Epithelial cell of esophagus (primary cell): ENCODE measurements at regions not wholly inside any gene's neighbourhood (a gene's known extent, or its start where the extent isn't known, plus 50 kb on each side); places are given as distances from the start of the nearest gene placed in this dataset.

Source experiments
- DNase-seq: peaks from one replicate; pipeline ENCODE4 v3.0.0; 2010; ENCODE audit warnings: low read depth
- H3K4me3 ChIP-seq: 2 replicates; pipeline ENCODE4 v1.5.1; 2011; ENCODE audit warnings: mild to moderate bottlenecking, low read length, control low read depth
- CTCF ChIP-seq: IDR thresholded peaks from 2 replicates; pipeline ENCODE4 v1.5.1; 2011; ENCODE audit warnings: low read depth, mild to moderate bottlenecking, low read length, control low read depth, inconsistent platforms; ENCODE audit not compliant: insufficient read depth; ENCODE audit errors: missing control alignments

GRCh38 chr4:123976819-123977218 is 580.2 kb downstream of the SPRY1 start:
- TF ChIP-seq CTCF, result no peak
- DNase-seq, result no peak
- H3K4me3 ChIP-seq, result no peak overlapping the region

DNA sequence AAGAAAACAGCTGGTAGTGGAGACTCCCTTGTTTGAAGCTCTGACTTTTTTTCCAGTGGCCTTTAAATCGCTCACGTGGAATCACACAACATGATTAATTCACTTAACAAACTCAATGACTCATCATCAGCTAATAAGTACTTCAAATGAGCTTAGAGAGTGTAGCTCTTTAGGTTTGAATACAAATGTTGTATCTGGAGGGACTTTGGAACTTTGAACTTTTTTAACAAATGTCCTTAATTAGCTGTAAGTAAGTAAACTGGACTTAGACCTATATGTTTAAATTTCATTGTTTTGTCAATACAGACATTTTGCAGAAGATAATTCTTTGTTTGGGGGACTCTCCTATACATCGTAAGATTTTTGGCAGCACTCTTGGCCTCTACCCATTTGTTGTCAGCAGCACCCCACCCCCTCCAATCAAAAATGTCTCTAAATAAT is 581.1 kb downstream of the SPRY1 start:
- H3K4me3 ChIP-seq, result no peak overlapping the region
- DNase-seq, result peak; percentile 56
- no peak for TF ChIP-seq CTCF

- no peak for TF ChIP-seq CTCF
- no peak overlapping the region for H3K4me3 ChIP-seq
- no peak for DNase-seq
Observed at GRCh38 chr4:123978637-123979036, 582.0 kb downstream of the SPRY1 start.

GRCh38 chr4:123980736-123981300 is 584.2 kb downstream of the SPRY1 start:
- H3K4me3 ChIP-seq, result no peak overlapping the region
- no peak for DNase-seq
- TF ChIP-seq CTCF, result no peak

DNA sequence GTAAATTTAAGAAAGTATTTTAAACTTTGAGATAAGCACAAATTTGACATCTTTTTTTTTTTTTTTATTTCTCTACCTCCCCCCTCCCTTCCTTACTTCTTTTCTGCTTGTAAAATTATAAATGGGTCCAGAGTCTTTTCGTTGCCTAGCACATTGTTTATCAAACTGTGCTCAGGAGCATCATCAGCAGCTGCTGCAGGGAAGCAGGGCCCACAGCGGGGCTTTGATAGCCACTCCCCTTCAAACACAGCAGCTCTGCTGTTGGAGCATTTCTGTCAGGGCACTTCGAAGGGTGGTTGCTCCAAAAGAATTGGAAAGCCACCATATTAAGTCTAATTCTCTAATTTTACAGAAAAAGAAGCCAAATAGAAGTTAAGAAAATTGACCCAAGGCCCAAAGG is 588.3 kb downstream of the SPRY1 start:
- no peak overlapping the region for H3K4me3 ChIP-seq
- DNase-seq, result no peak
- no peak for TF ChIP-seq CTCF

- H3K4me3 ChIP-seq, result no peak overlapping the region
- DNase-seq, result peak; percentile 60
- no peak for TF ChIP-seq CTCF
Observed at GRCh38 chr4:123986268-123986798, 589.7 kb downstream of the SPRY1 start.

DNA sequence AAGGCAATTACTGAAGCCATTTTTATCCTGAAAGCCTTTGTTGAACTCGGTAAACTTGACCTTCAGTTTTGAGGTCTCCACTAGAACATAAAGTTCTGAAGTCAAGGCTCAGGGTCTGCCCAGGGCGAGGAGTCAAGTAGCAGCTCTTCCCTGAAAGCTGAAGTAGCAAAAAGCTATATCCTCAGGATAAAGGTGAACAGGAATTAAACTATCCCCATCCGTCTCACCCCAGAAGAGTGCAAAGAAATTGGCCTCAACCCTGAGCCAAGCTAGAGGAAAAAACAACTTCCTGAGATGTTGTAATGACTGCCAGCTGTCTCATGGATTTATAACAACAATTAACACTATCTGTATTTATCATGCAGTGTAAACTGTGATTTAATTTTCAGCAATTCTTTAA is 590.8 kb downstream of the SPRY1 start:
- DNase-seq, result no peak
- TF ChIP-seq CTCF, result no peak

More for the DNA sequence above, 590.8 kb downstream of the SPRY1 start:
- no peak overlapping the region for H3K4me3 ChIP-seq
